Prostate gland (tissue), 2 donors: ENCODE measurements at regions not wholly inside any gene's neighbourhood (a gene's known extent, or its start where the extent isn't known, plus 50 kb on each side); places are given as distances from the start of the nearest gene placed in this dataset.

ENCODE experiments used
- CTCF ChIP-seq, 4 experiments: fragments of 200-600 bp in 2 of 4; fragments of 450-650 bp in 2 of 4; sonication (generic) in 2 of 4; IDR thresholded peaks; 1 replicate in 3 of 4; 2 replicates in 1 of 4; pipeline ENCODE4 v1.5.1; 2016 to 2019; ENCODE audit warnings: antibody characterized with exemption in 4 of 4, mild to moderate bottlenecking in 2 of 4, moderate library complexity in 2 of 4
- POLR2A ChIP-seq: fragments of 450-650 bp; IDR thresholded peaks from one replicate; pipeline ENCODE4 v1.6.1; 2016; ENCODE audit warnings: antibody characterized with exemption, mild to moderate bottlenecking

GRCh38 chr1:87220993-87221392, 107.7 kb upstream of the LMO4 start:
- TF ChIP-seq POLR2A, result no peak
- TF ChIP-seq CTCF (IDR thresholded peaks at IDR 0.05), result no peak
